GM23338 (cell line): ENCODE measurements at regions not wholly inside any gene's neighbourhood (a gene's known extent, or its start where the extent isn't known, plus 50 kb on each side); places are given as distances from the start of the nearest gene placed in this dataset.

Experiments used
- ATAC-seq: fragments of 200-7000 bp; cut with Tn5 transposase; 3 replicates; pipeline ENCODE4 v1.9.1; 2020
- DNase-seq: peaks from one replicate; pipeline ENCODE4 v3.0.0-alpha.2; 2015; ENCODE audit warnings: low spot score
- H2AFZ ChIP-seq: fragments of 200-600 bp; sonication (generic); 2 replicates; pipeline ENCODE4 v1.8.0; 2016; ENCODE audit warnings: antibody characterized with exemption, mild to moderate bottlenecking, moderate library complexity
- H3F3A ChIP-seq: fragments of 200-600 bp; sonication (generic); replicated peaks from 2 replicates; pipeline ENCODE4 v1.8.0; 2017; ENCODE audit warnings: antibody characterized with exemption, mixed run types, low read depth
- H3K27ac ChIP-seq: fragments of 200-600 bp; sonication (generic); 2 replicates; pipeline ENCODE4 v1.6.1; 2016; ENCODE audit warnings: low read depth
- H3K27me3 ChIP-seq: fragments of 200-600 bp; sonication (generic); 2 replicates; pipeline ENCODE4 v1.8.0; 2016; ENCODE audit warnings: mild to moderate bottlenecking, mixed run types, moderate library complexity; ENCODE audit not compliant: insufficient read depth
- H3K36me3 ChIP-seq: fragments of 200-600 bp; sonication (generic); 2 replicates; pipeline ENCODE4 v1.8.0; 2016; ENCODE audit warnings: mild to moderate bottlenecking; ENCODE audit not compliant: insufficient read depth
- H3K4me1 ChIP-seq: fragments of 200-600 bp; sonication (generic); 2 replicates; pipeline ENCODE4 v1.8.0; 2016; ENCODE audit warnings: mild to moderate bottlenecking, moderate library complexity; ENCODE audit not compliant: insufficient read depth
- H3K4me2 ChIP-seq: fragments of 200-600 bp; sonication (generic); 2 replicates; pipeline ENCODE4 v1.7.1; 2017; ENCODE audit warnings: mixed run types
- H3K4me3 ChIP-seq: fragments of 200-600 bp; sonication (generic); 2 replicates; pipeline ENCODE4 v1.6.1; 2016; ENCODE audit warnings: mixed run types
- H3K79me2 ChIP-seq: fragments of 200-600 bp; sonication (generic); replicated peaks from 2 replicates; pipeline ENCODE4 v1.8.0; 2017; ENCODE audit warnings: mild to moderate bottlenecking; ENCODE audit not compliant: insufficient read depth
- H3K9me2 ChIP-seq: fragments of 200-600 bp; sonication (generic); 2 replicates; pipeline ENCODE4 v1.8.0; 2017; ENCODE audit not compliant: insufficient read depth
- H4K20me1 ChIP-seq: fragments of 200-600 bp; sonication (generic); replicated peaks from 2 replicates; pipeline ENCODE4 v1.8.0; 2017; ENCODE audit warnings: mild to moderate bottlenecking; ENCODE audit not compliant: insufficient read depth
- H3K27ac Mint-ChIP-seq: 2 replicates; pipeline ENCODE4 v1.8.0; 2020; ENCODE audit warnings: inconsistent platforms, mild to moderate bottlenecking, moderate library complexity, mixed read lengths
- H3K27me3 Mint-ChIP-seq: 3 replicates; pipeline ENCODE4 v1.8.0; 2022; ENCODE audit warnings: low read depth, mild to moderate bottlenecking, moderate library complexity, mixed read lengths, inconsistent platforms; ENCODE audit not compliant: insufficient read depth, poor library complexity
- H3K36me3 Mint-ChIP-seq: 3 replicates; pipeline ENCODE4 v1.8.0; 2021; ENCODE audit warnings: low read depth, mild to moderate bottlenecking, inconsistent platforms, moderate library complexity, mixed read lengths
- H3K4me1 Mint-ChIP-seq: 3 replicates; pipeline ENCODE4 v1.8.0; 2020; ENCODE audit warnings: mild to moderate bottlenecking, inconsistent platforms, mixed read lengths
- H3K4me3 Mint-ChIP-seq: 3 replicates; pipeline ENCODE4 v1.8.0; 2021; ENCODE audit warnings: moderate library complexity, mild to moderate bottlenecking, inconsistent platforms, mixed read lengths
- H3K9me3 Mint-ChIP-seq: 3 replicates; pipeline ENCODE4 v1.8.0; 2020; ENCODE audit warnings: moderate library complexity, mild to moderate bottlenecking, inconsistent platforms, mixed read lengths
- CREB1 ChIP-seq: fragments of 250-450 bp; sonication (Bioruptor Pico); IDR thresholded peaks from 2 replicates; pipeline ENCODE4 v1.5.0; 2020; ENCODE audit warnings: low read depth, mild to moderate bottlenecking, moderate library complexity
- CTCF ChIP-seq, 2 experiments: fragments of 200-600 bp in 1 of 2; sonication (generic) in 1 of 2; conservative IDR thresholded peaks; 2 replicates each; pipeline versions ENCODE4 v1.5.1 to v1.6.1; 2016 to 2017; ENCODE audit warnings: antibody characterized with exemption in 2 of 2, low read depth in 2 of 2, mild to moderate bottlenecking in 2 of 2, moderate library complexity in 1 of 2
- ETS1 ChIP-seq: IDR thresholded peaks from 2 replicates; pipeline ENCODE4 v1.6.1; 2016; ENCODE audit warnings: antibody characterized with exemption
- EZH2 ChIP-seq: fragments of 200-600 bp; sonication (generic); IDR thresholded peaks from one replicate; pipeline ENCODE4 v1.8.0; 2017; ENCODE audit warnings: antibody characterized with exemption, mild to moderate bottlenecking, low read depth; ENCODE audit not compliant: unreplicated experiment
- EZH2phosphoT487 ChIP-seq: fragments of 200-600 bp; sonication (generic); IDR thresholded peaks from one replicate; pipeline ENCODE4 v1.8.1; 2018; ENCODE audit warnings: antibody characterized with exemption; ENCODE audit not compliant: unreplicated experiment
- JUNB ChIP-seq: IDR thresholded peaks from one replicate; pipeline ENCODE4 v1.6.1; 2016; ENCODE audit warnings: antibody characterized with exemption; ENCODE audit not compliant: unreplicated experiment
- NANOG ChIP-seq: IDR thresholded peaks from 2 replicates; pipeline ENCODE4 v1.6.1; 2016; ENCODE audit warnings: antibody characterized with exemption, borderline replicate concordance
- POLR2AphosphoS5 ChIP-seq: IDR thresholded peaks from 2 replicates; pipeline ENCODE4 v1.6.1; 2016; ENCODE audit warnings: antibody characterized with exemption, low read depth
- REST ChIP-seq: IDR thresholded peaks from one replicate; pipeline ENCODE4 v1.6.1; 2018; ENCODE audit warnings: antibody characterized with exemption; ENCODE audit not compliant: unreplicated experiment
- STAT1 ChIP-seq: IDR thresholded peaks from one replicate; pipeline ENCODE4 v1.6.1; 2016; ENCODE audit warnings: antibody characterized with exemption; ENCODE audit not compliant: unreplicated experiment
- ZNF114 ChIP-seq: fragments of 250-450 bp; sonication (Bioruptor Pico); IDR thresholded peaks from 2 replicates; pipeline ENCODE4 v1.5.0; 2020; ENCODE audit warnings: mild to moderate bottlenecking, moderate library complexity
- ZNF331 ChIP-seq: fragments of 250-450 bp; sonication (Bioruptor Pico); IDR thresholded peaks from 2 replicates; pipeline ENCODE4 v1.5.0; 2020; ENCODE audit warnings: low read depth, mild to moderate bottlenecking, moderate library complexity
- ZNF462 ChIP-seq: fragments of 250-450 bp; sonication (Bioruptor Pico); IDR thresholded peaks from 2 replicates; pipeline ENCODE4 v1.5.0; 2020; ENCODE audit warnings: mild to moderate bottlenecking, moderate library complexity

GRCh38 chr1:230545181-230545580 lies 97.1 kb upstream of the COG2 start:
- no peak for TF ChIP-seq ZNF114
- no peak for TF ChIP-seq NANOG
- no peak for TF ChIP-seq CREB1 (CRISPR knock-in tag)
- no peak for TF ChIP-seq STAT1
- TF ChIP-seq CTCF (conservative IDR thresholded peaks at IDR 0.05; ENCODE audit: low read depth in 2 of 2): no peak
- no peak for TF ChIP-seq ZNF462 (CRISPR knock-in tag)
- no peak for TF ChIP-seq ZNF331 (CRISPR knock-in tag)
- TF ChIP-seq EZH2phosphoT487: no peak
- no peak for TF ChIP-seq JUNB
- no peak for TF ChIP-seq ETS1
- TF ChIP-seq EZH2: no peak
- TF ChIP-seq REST: no peak
- TF ChIP-seq POLR2AphosphoS5: no peak
- peaks cover 20% of the 10 kb centered on the region; the same call in 1 of the 2 replicates for H3K9me2 ChIP-seq
- H3K27ac ChIP-seq: no peak overlapping the region
- no peak overlapping the region for H3K4me2 ChIP-seq
- Mint-ChIP-seq H3K27me3 (no peaks in the 10 kb centered on the region), H3K27ac (no peak overlapping the region), H3K4me3 (no peak overlapping the region), H3K36me3 (no peaks in the 10 kb centered on the region), H3K4me1 (peaks cover 3% of the 10 kb centered on the region; the same call in 1 of the 3 replicates), H3K9me3 (no peaks in the 10 kb centered on the region)
- H3F3A ChIP-seq: no peaks in the 10 kb centered on the region
- H3K79me2 ChIP-seq: no peaks in the 10 kb centered on the region
- H3K27me3 ChIP-seq: no peaks in the 10 kb centered on the region
- H3K4me3 ChIP-seq: no peak overlapping the region
- no peaks in the 10 kb centered on the region for H4K20me1 ChIP-seq
- no peaks in the 10 kb centered on the region for H3K36me3 ChIP-seq
- ATAC-seq (no peak), DNase-seq (no peak)
- H3K4me1 ChIP-seq: no peaks in the 10 kb centered on the region
- H2AFZ ChIP-seq: no peak overlapping the region
